ENCODE measurements at regions not wholly inside any gene's neighbourhood (a gene's known extent, or its start where the extent isn't known, plus 50 kb on each side); places are given as distances from the start of the nearest gene placed in this dataset.

DNA sequence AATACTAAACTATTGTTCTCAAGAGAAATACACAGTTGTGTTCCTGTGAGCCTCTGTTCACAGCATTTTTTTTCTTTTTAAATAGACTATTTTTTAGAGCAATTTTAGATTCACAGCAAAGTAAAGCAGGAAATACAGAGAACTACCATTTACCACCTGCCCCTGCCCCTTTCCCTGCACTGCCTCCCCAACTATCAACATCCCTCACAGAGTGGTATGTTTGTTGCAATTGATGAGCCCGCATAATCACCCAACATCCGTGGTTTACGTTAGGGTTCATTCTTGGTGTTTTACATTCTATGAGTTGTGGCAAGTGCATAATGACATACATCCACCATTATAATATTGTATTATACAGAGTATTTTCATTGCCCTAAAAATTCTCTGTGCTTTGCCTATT lies 71.6 kb upstream of the TNFAIP3 start:
- no peak for ATAC-seq
- TF ChIP-seq CSDC2 (CRISPR knock-in tag; IDR thresholded peaks at IDR 0.05) (no peak), TOX (CRISPR knock-in tag; IDR thresholded peaks at IDR 0.05; ENCODE audit: borderline replicate concordance) (no peak), OSR1 (CRISPR knock-in tag; IDR thresholded peaks at IDR 0.05) (no peak), SNAI2 (CRISPR knock-in tag; IDR thresholded peaks at IDR 0.05) (no peak), PPARA (CRISPR knock-in tag; IDR thresholded peaks at IDR 0.05; ENCODE audit: borderline replicate concordance) (no peak), BACH2 (CRISPR knock-in tag; IDR thresholded peaks at IDR 0.05; ENCODE audit: borderline replicate concordance) (no peak), GLIS3 (CRISPR knock-in tag; IDR thresholded peaks at IDR 0.05) (no peak), ZC3H10 (CRISPR knock-in tag; IDR thresholded peaks at IDR 0.05) (no peak), ZFP30 (CRISPR knock-in tag; IDR thresholded peaks at IDR 0.05) (no peak), ARNTL (CRISPR knock-in tag; IDR thresholded peaks at IDR 0.05; ENCODE audit: borderline replicate concordance, low read depth) (no peak), ISL1 (CRISPR knock-in tag; IDR thresholded peaks at IDR 0.05) (no peak), ZNF565 (CRISPR knock-in tag; conservative IDR thresholded peaks at IDR 0.05; ENCODE audit: low read depth) (no peak), ESRRG (CRISPR knock-in tag; IDR thresholded peaks at IDR 0.05) (no peak), TCF4 (CRISPR knock-in tag; IDR thresholded peaks at IDR 0.05; ENCODE audit: borderline replicate concordance) (no peak), ZNF70 (CRISPR knock-in tag; IDR thresholded peaks at IDR 0.05) (no peak)
- TF ChIP-seq, protein P1, sequence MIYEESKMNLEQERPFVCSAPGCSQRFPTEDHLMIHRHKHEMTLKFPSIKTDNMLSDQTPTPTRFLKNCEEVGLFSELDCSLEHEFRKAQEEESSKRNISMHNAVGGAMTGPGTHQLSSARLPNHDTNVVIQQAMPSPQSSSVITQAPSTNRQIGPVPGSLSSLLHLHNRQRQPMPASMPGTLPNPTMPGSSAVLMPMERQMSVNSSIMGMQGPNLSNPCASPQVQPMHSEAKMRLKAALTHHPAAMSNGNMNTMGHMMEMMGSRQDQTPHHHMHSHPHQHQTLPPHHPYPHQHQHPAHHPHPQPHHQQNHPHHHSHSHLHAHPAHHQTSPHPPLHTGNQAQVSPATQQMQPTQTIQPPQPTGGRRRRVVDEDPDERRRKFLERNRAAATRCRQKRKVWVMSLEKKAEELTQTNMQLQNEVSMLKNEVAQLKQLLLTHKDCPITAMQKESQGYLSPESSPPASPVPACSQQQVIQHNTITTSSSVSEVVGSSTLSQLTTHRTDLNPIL (CRISPR knock-in tag; IDR thresholded peaks at IDR 0.05; ENCODE audit: low read depth): no peak
- TF ChIP-seq, protein P2, sequence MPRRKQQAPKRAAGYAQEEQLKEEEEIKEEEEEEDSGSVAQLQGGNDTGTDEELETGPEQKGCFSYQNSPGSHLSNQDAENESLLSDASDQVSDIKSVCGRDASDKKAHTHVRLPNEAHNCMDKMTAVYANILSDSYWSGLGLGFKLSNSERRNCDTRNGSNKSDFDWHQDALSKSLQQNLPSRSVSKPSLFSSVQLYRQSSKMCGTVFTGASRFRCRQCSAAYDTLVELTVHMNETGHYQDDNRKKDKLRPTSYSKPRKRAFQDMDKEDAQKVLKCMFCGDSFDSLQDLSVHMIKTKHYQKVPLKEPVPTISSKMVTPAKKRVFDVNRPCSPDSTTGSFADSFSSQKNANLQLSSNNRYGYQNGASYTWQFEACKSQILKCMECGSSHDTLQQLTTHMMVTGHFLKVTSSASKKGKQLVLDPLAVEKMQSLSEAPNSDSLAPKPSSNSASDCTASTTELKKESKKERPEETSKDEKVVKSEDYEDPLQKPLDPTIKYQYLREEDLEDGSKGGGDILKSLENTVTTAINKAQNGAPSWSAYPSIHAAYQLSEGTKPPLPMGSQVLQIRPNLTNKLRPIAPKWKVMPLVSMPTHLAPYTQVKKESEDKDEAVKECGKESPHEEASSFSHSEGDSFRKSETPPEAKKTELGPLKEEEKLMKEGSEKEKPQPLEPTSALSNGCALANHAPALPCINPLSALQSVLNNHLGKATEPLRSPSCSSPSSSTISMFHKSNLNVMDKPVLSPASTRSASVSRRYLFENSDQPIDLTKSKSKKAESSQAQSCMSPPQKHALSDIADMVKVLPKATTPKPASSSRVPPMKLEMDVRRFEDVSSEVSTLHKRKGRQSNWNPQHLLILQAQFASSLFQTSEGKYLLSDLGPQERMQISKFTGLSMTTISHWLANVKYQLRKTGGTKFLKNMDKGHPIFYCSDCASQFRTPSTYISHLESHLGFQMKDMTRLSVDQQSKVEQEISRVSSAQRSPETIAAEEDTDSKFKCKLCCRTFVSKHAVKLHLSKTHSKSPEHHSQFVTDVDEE (CRISPR knock-in tag; IDR thresholded peaks at IDR 0.05): no peak
- TF ChIP-seq, protein P3, sequence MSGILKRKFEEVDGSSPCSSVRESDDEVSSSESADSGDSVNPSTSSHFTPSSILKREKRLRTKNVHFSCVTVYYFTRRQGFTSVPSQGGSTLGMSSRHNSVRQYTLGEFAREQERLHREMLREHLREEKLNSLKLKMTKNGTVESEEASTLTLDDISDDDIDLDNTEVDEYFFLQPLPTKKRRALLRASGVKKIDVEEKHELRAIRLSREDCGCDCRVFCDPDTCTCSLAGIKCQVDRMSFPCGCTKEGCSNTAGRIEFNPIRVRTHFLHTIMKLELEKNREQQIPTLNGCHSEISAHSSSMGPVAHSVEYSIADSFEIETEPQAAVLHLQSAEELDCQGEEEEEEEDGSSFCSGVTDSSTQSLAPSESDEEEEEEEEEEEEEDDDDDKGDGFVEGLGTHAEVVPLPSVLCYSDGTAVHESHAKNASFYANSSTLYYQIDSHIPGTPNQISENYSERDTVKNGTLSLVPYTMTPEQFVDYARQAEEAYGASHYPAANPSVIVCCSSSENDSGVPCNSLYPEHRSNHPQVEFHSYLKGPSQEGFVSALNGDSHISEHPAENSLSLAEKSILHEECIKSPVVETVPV (CRISPR knock-in tag; IDR thresholded peaks at IDR 0.05): no peak
- TF ChIP-seq, protein P4, sequence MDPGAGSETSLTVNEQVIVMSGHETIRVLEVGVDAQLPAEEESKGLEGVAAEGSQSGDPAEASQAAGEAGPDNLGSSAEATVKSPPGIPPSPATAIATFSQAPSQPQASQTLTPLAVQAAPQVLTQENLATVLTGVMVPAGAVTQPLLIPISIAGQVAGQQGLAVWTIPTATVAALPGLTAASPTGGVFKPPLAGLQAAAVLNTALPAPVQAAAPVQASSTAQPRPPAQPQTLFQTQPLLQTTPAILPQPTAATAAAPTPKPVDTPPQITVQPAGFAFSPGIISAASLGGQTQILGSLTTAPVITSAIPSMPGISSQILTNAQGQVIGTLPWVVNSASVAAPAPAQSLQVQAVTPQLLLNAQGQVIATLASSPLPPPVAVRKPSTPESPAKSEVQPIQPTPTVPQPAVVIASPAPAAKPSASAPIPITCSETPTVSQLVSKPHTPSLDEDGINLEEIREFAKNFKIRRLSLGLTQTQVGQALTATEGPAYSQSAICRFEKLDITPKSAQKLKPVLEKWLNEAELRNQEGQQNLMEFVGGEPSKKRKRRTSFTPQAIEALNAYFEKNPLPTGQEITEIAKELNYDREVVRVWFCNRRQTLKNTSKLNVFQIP (CRISPR knock-in tag; IDR thresholded peaks at IDR 0.05; ENCODE audit: borderline replicate concordance, low read depth): no peak

DNA sequence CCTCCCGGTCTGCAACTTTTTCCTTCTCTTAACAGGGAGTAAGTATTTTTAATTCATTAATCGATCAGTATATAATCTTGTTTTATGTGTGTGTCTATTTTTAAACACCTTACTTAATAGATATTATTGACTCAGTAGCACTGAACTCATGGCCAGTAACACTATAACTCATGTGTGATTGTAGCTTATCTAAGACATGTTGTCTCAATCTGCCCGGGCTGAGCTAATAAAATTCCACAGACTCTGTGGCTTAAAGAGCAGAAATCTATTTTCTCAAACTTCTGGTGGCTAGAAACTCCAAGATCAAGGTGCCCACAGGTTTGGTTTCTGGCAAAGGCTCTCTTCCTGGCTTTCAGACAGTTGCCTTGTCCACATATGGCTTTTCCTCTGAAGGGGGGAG lies 68.8 kb upstream of the TNFAIP3 start:
- TF ChIP-seq PPARA (CRISPR knock-in tag; IDR thresholded peaks at IDR 0.05; ENCODE audit: borderline replicate concordance) (no peak), OSR1 (CRISPR knock-in tag; IDR thresholded peaks at IDR 0.05) (no peak), TCF4 (CRISPR knock-in tag; IDR thresholded peaks at IDR 0.05; ENCODE audit: borderline replicate concordance) (no peak), ZC3H10 (CRISPR knock-in tag; IDR thresholded peaks at IDR 0.05) (no peak), ISL1 (CRISPR knock-in tag; IDR thresholded peaks at IDR 0.05) (no peak), ZNF565 (CRISPR knock-in tag; conservative IDR thresholded peaks at IDR 0.05; ENCODE audit: low read depth) (no peak), CSDC2 (CRISPR knock-in tag; IDR thresholded peaks at IDR 0.05) (no peak), ZNF70 (CRISPR knock-in tag; IDR thresholded peaks at IDR 0.05) (no peak), ZNF8 (CRISPR knock-in tag; IDR thresholded peaks at IDR 0.05) (no peak), GLIS3 (CRISPR knock-in tag; IDR thresholded peaks at IDR 0.05) (no peak), BACH2 (CRISPR knock-in tag; IDR thresholded peaks at IDR 0.05; ENCODE audit: borderline replicate concordance) (no peak), ZFP3 (CRISPR knock-in tag; IDR thresholded peaks at IDR 0.05) (no peak), TOX (CRISPR knock-in tag; IDR thresholded peaks at IDR 0.05; ENCODE audit: borderline replicate concordance) (no peak)
- TF ChIP-seq, protein P4 (CRISPR knock-in tag; IDR thresholded peaks at IDR 0.05; ENCODE audit: borderline replicate concordance, low read depth): no peak
- TF ChIP-seq, protein P3 (CRISPR knock-in tag; IDR thresholded peaks at IDR 0.05): no peak
- TF ChIP-seq, protein P1 (CRISPR knock-in tag; IDR thresholded peaks at IDR 0.05; ENCODE audit: low read depth): no peak
- ATAC-seq: no peak
